ENCODE measurements at regions not wholly inside any gene's neighbourhood (a gene's known extent, or its start where the extent isn't known, plus 50 kb on each side); places are given as distances from the start of the nearest gene placed in this dataset.

- 54% methylated on average over 2 of the region's 2 CpGs; no CpG with 5 or more reads in 1 of the 2 experiments for WGBS, 2 experiments (ENCODE audit: extremely low coverage in 1 of 2, insufficient coverage in 1 of 2, insufficient read length in 1 of 2, insufficient replicate concordance in 2 of 2, low coverage in 1 of 2, low lambda C conversion rate in 2 of 2, missing lambda C conversion rate in 1 of 2)
- Histone ChIP-seq H3K56ac (replicated peaks; ENCODE audit: insufficient read length, low read depth, low read length) (no peak overlapping the region), H2BK5ac (ENCODE audit: low read depth, low read length) (no peak overlapping the region), H3K9ac (replicated peaks in 1 of 4; ENCODE audit: extremely low read depth in 1 of 4, low read depth in 3 of 4, low read length in 3 of 4) (no peak overlapping the region), H2BK12ac (ENCODE audit: low read depth, low read length) (no peak overlapping the region), H4K91ac (replicated peaks; ENCODE audit: insufficient read length, low read length) (no peak overlapping the region), H3K4me2 (ENCODE audit: insufficient read depth in 1 of 2, low read depth in 2 of 2, low read length in 2 of 2) (peak overlapping the region in 1 of 2 experiments; percentile 44; a peak in 1 of 4 replicates), H4K20me1 (replicated peaks in 1 of 2; ENCODE audit: control insufficient read depth in 1 of 2, insufficient read depth in 2 of 2, low read length in 2 of 2) (no peaks in the 10 kb centered on the region), H3K23me2 (ENCODE audit: low read depth, low read length) (no peaks in the 10 kb centered on the region), H3K36me3 (ENCODE audit: control insufficient read depth in 2 of 4, insufficient read depth in 4 of 4, low read length in 3 of 4) (no peaks in the 10 kb centered on the region), H4K8ac (ENCODE audit: extremely low read depth, insufficient read depth, low read length) (no peak overlapping the region), H2AK5ac (ENCODE audit: low read depth, low read length) (no peak overlapping the region), H3K27me3 (replicated peaks in 1 of 4; ENCODE audit: control insufficient read depth in 3 of 4, extremely low read depth in 1 of 4, insufficient read depth in 3 of 4, low read length in 3 of 4) (no peaks in the 10 kb centered on the region), H2BK120ac (replicated peaks; ENCODE audit: low read depth, low read length) (no peak overlapping the region), H3K79me2 (ENCODE audit: control insufficient read depth in 1 of 2, insufficient read depth in 2 of 2, low read length in 2 of 2) (no peaks in the 10 kb centered on the region), H2BK15ac (ENCODE audit: low read length) (no peak overlapping the region), H2BK20ac (ENCODE audit: low read length) (no peak overlapping the region), H3K23ac (ENCODE audit: insufficient read length) (no peak overlapping the region), H3K14ac (ENCODE audit: insufficient read length) (no peak overlapping the region), H3K9me3 (ENCODE audit: insufficient read depth in 2 of 2, low read depth in 1 of 2, low read length in 1 of 2) (no peaks in the 10 kb centered on the region), H3K27ac (ENCODE audit: low read depth, low read length) (no peak overlapping the region), H3K18ac (ENCODE audit: extremely low read depth, low read length) (no peak overlapping the region), H3K79me1 (ENCODE audit: low read depth, low read length) (no peaks in the 10 kb centered on the region), H3K4me3 (ENCODE audit: extremely low read depth in 1 of 4, insufficient read depth in 2 of 4, low read depth in 3 of 4, low read length in 4 of 4) (no peak overlapping the region), H2AFZ (ENCODE audit: low read length) (0 out of 2 replicates have a peak overlapping the region, but pooled peaks have one; percentile 34), H3K4me1 (replicated peaks in 1 of 4; ENCODE audit: control insufficient read depth in 3 of 4, insufficient read depth in 4 of 4, low read length in 3 of 4) (peaks cover 0 to 11% (median 2%) of the 10 kb centered on the region in 4 experiments; a peak in 3 of 7 replicates), H4K5ac (ENCODE audit: insufficient read length, low read depth, low read length) (no peak overlapping the region), H3K4ac (replicated peaks; ENCODE audit: insufficient read length, low read depth, low read length) (no peak overlapping the region)
- no peak for FAIRE-seq
- ChIA-PET CTCF (ENCODE audit: partially characterized antibody) (no interaction called here), POLR2A (ENCODE audit: partially characterized antibody) (no interaction called here)
- DNase-seq (ENCODE audit: low read depth in 1 of 2, low spot score in 2 of 2), result no peak
- TF ChIP-seq SIX5 (IDR thresholded peaks at IDR 0.05; ENCODE audit: low read depth, low read length) (no peak), FOSL1 (IDR thresholded peaks at IDR 0.05; ENCODE audit: insufficient read depth, low read depth, low read length) (no peak), RNF2 (IDR thresholded peaks at IDR 0.05; ENCODE audit: borderline replicate concordance, low read depth, low read length, missing control alignments, poor library complexity, severe bottlenecking) (no peak), JUN (IDR thresholded peaks at IDR 0.05; ENCODE audit: low read depth, low read length) (no peak), SUZ12 (IDR thresholded peaks at IDR 0.05; ENCODE audit: low read length) (no peak), MAX (IDR thresholded peaks at IDR 0.05) (no peak), YY1 (IDR thresholded peaks at IDR 0.05; ENCODE audit: low read depth, low read length) (no peak), KDM1A (IDR thresholded peaks at IDR 0.05; ENCODE audit: borderline replicate concordance, low read length) (no peak), CHD1 (IDR thresholded peaks at IDR 0.05; ENCODE audit: low read depth, low read length) (no peak), HDAC2 (IDR thresholded peaks at IDR 0.05; ENCODE audit: borderline replicate concordance in 1 of 2, low read depth in 2 of 2, low read length in 2 of 2) (no peak), ATF2 (IDR thresholded peaks at IDR 0.05; ENCODE audit: low read length) (no peak), PHF8 (conservative IDR thresholded peaks at IDR 0.05; ENCODE audit: low read depth, low read length) (no peak)
Measured at GRCh38 chr4:30789219-30789671, 69.1 kb downstream of the PCDH7 start.
